ENCODE measurements at regions not wholly inside any gene's neighbourhood (a gene's known extent, or its start where the extent isn't known, plus 50 kb on each side); places are given as distances from the start of the nearest gene placed in this dataset.
"Not testable (repeated sequence)": the region's sequence is repeated elsewhere in the genome, so short reads cannot be mapped to it uniquely, and the experiment has no call there.

GRCh38 chr13:110809871-110810486 lies 96.5 kb downstream of the ING1 start:
- no peak for DNase-seq (ENCODE audit: low read depth, low spot score)

GRCh38 chr13:110811008-110811720 lies 97.7 kb downstream of the ING1 start:
- DNase-seq (ENCODE audit: low read depth, low spot score), result no peak

DNA sequence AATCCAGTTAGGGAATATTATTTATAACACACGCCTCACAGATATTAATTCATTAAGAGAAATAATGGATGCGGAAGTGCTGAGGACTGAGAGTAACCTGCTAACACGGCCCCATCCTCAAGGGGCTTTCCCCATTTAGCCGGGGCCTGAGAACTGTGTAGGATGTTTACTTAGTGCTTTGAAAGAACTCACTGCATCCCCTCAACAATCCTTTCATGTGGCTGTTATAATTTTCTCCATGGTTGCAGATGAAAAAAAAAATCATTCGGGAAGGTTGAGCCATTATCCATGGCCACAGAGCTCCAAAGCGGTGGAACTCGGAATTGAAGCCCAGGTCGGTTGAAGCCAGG lies 98.2 kb downstream of the ING1 start:
- no peak for DNase-seq (ENCODE audit: low read depth, low spot score)

- DNase-seq (ENCODE audit: low read depth, low spot score), result no peak
Measured at GRCh38 chr13:110812121-110812868, 98.8 kb downstream of the ING1 start.

GRCh38 chr13:110812869-110813645 lies 99.6 kb downstream of the ING1 start:
- no peak for DNase-seq (ENCODE audit: low read depth, low spot score)

DNA sequence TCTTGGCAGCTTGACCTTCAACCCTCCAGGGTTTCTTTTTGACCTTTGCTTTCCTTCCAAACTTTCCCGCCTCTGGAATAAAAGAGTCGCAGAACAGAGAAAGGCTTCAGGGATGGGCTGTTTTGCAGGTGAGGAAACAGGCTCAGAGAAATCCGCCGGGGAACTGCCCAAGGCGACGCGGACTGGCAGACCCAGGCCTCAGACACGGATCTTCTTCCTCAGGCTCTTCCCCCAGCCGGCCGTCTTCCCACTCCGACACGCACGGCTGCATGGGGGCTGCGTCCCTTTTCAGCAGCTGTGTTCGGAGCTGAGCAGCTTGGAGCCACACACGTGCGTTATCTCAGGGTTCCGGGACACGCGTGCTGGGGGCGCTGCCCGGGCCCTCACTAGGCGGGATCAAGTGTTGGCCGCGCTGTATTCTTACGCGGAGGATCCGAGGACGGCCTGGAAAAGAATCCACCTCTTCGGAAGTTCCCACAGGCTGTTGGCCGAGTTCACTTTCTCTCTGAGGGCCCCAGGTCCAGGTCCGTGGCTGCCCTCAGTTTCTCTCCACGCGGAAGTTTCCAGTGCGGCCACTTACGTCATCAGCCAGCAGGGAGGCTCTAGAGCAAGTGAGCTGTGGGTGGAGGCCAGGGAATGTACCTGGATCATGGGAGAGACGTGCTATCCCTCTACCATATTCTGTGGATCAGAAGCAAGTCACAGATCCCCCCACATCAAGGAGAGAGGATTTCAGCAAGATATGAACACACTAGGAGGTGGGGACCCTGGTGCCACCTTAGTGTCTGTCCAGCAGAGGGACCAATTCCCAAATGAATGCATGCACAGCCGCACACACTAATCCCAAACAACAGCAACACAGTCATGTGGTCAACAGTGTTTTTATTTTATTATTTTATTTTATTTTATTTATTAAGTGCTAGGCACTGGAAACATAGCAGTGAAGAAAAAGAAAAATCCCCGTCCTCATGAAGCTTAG lies 100.4 kb downstream of the ING1 start:
- DNase-seq (ENCODE audit: low read depth, low spot score), result no peak

DNA sequence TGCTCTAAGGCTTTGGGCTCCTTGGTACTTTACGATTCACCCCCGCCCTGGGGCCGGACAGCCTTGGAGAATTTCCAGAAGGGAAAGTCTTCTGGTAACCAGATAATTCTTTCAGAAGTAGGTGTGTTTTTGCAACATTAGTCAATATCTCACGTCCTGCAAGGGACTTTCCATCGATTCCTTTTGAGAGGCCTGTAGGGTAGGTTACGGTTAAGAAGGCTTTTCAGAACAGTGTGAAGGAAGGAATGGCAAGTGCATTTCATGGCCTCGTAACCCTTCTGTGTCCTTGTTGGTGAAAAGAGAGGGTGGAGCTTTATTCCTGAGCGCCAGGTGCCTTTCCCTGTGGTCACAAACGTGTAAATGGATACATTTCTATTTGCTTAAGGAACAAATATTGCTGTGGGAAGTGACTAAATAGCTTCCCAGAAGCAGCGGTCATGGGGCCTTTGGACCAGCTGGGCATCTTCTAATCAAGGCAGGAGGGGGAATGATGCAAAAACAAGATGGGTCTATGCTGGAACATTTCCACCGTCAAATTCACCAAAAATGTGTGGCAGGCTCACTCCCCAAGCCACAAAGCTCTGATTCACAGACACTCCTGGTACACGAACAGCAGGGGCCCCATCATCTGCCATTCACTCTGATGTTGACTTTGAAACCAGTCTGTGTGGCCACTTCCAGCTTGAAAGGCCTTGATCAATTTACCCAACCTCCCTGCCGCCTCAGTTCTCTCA lies 99.2 kb downstream of the ANKRD10 start:
- no peak for DNase-seq (ENCODE audit: low read depth, low spot score)

- no peak for DNase-seq (ENCODE audit: low read depth, low spot score)
Measured at GRCh38 chr13:110816500-110816899, 98.4 kb downstream of the ANKRD10 start.

- DNase-seq (ENCODE audit: low read depth, low spot score), result no peak
Measured at GRCh38 chr13:110817143-110817542, 97.7 kb downstream of the ANKRD10 start.

GRCh38 chr13:110818747-110819146 lies 96.1 kb downstream of the ANKRD10 start:
- DNase-seq (ENCODE audit: low read depth, low spot score), result no peak

GRCh38 chr13:110819203-110820014 lies 95.5 kb downstream of the ANKRD10 start:
- peak; percentile 55 for DNase-seq (ENCODE audit: low read depth, low spot score)

DNA sequence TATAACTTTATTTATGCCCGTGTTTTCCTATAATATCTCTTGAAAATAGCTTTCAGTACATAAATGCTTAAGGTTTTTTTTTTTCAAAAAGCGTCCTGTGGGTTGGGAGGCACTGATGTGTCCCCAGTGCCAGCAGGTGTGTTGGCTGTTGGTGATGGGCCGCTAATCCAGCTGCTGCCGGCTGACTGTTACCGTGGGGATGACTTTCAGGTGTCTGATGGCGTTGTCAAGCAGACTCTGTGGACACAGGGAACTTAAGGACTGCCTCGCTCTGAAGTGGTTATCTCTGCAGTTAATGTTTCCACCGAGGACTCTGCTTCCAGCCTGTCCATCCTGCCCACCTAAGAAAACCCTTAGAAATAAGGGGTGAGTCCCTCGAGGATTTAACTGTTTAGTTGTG lies 94.5 kb downstream of the ANKRD10 start:
- DNase-seq (ENCODE audit: low read depth, low spot score), result no peak

DNA sequence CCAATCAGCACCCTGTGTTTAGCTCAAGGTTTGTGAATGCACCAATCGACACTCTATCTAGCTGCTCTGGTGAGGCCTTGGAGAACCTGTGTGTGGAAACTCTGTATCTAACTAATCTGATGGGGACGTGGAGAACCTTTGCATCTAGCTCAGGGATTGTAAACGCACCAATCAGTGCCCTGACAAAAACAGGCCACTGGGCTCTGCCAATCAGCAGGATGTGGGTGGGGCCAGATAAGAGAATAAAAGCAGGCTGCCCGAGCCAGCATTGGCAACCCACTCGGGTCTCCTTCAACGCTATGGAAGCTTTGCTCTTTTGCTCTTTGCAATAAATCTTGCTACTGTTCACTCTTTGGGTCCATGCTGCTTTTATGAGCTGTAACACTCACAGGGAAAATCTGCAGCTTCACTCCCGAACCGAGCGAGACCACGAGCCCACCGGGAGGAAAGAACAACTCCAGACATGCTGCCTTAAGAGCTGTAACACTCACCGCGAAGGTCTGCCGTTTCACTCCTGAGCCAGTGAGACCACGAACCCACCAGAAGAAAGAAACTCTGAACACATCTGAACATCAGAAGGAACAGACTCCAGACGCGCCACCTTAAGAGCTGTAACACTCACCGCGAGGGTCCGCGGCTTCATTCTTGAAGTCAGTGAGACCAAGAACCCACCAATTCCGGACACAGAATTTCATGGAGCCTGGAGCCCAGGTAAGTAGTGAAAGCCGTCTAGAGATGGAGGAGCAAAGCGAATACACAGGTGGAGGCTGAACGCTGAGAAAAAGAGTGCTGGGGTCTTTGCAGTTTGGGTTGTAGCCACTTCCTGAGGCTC lies 92.8 kb downstream of the ANKRD10 start:
- DNase-seq (ENCODE audit: low read depth, low spot score), result not testable (repeated sequence)

DNA sequence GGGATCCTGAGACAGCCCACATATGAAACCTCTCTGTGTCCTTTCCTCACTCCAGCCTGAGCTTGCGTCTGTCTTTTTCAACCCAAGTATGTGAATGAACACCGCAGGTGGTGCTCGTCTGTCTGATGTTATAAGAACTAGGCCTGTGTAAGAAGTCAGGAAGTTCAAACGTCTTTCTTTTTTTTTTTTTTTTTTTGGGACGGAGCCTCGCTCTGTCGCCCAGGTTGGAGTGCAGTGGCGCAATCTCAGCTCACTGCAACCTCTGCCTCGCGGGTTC lies 92.3 kb downstream of the ANKRD10 start:
- DNase-seq (ENCODE audit: low read depth, low spot score), result no peak

DNA sequence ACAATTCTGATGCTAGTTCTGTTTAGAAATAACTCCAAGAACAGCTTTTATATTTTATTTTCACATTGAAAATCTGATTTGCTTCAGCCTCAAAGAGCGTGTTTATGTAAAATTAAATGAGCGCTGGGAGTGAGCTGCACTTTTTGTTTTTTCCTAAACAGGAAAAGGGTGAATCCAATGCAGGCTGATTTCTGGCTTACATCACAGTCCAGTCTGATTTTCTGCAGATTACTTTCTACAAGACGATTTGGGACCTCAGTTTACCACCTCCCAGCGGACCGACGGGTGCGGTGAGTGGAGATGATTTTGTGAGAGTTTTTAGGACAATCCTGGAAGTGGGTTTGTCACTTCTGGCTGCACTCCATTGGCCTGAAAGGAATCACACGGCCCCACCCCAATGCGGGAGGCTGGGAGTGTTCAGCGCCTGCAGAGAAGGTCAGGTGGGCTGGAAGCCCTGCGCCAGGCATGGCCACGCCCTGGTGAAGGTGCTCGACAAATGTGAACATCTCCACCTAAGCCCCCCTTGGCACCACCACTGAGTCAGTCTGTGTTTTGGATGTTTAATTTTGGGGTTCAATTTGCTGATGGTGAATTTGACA lies 90.1 kb downstream of the ANKRD10 start:
- DNase-seq (ENCODE audit: low read depth, low spot score), result no peak

- no peak for DNase-seq (ENCODE audit: low read depth, low spot score)
Measured at GRCh38 chr13:110825516-110825915, 89.4 kb downstream of the ANKRD10 start.

GRCh38 chr13:110826101-110826500 lies 88.8 kb downstream of the ANKRD10 start:
- DNase-seq (ENCODE audit: low read depth, low spot score), result no peak
